ENCODE measurements at regions not wholly inside any gene's neighbourhood (a gene's known extent, or its start where the extent isn't known, plus 50 kb on each side); places are given as distances from the start of the nearest gene placed in this dataset.

DNA sequence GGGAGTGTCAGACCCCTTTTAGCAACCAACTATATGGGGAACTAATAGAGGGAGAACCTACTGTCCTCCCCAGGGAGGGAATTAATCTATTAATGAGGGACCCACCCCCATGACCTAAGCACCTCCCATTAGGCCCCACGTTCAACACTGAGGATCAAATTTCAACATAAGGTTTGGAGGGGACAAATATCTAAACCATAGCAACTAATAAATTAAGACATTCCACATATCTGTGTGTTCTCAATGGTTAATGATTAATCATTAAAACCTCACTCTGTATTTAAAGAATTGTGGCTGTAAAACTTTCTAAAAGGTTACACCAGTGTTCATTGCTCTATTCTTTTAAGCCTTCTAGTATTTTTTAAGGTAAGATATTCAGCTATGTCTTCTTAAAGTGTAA, 500.4 kb upstream of the SULF2 start:
- Histone ChIP-seq H3K27me3 (ENCODE audit: control insufficient read depth in 2 of 2, insufficient read depth in 2 of 2, low read length in 2 of 2) (no peaks in the 10 kb centered on the region), H3K4me2 (replicated peaks; ENCODE audit: extremely low read depth, low read length, poor library complexity, severe bottlenecking) (no peak overlapping the region), H3K4me3 (replicated peaks in 1 of 3; ENCODE audit: low read depth in 2 of 3, low read length in 3 of 3) (no peak overlapping the region), H3K79me2 (ENCODE audit: insufficient read depth, low read length) (no peaks in the 10 kb centered on the region), H3K36me3 (replicated peaks in 1 of 2; ENCODE audit: control insufficient read depth in 1 of 2, insufficient read depth in 2 of 2, low read length in 2 of 2) (no peaks in the 10 kb centered on the region), H3K27ac (ENCODE audit: low read depth in 1 of 2, low read length in 2 of 2) (no peak overlapping the region), H3K9me3 (replicated peaks in 1 of 2; ENCODE audit: control insufficient read depth in 1 of 2, insufficient read depth in 1 of 2, low read length in 2 of 2) (no peaks in the 10 kb centered on the region), H2AFZ (ENCODE audit: insufficient read depth, low read depth, low read length, poor library complexity, severe bottlenecking) (no peak overlapping the region), H4K20me1 (ENCODE audit: insufficient read depth, low read length) (no peaks in the 10 kb centered on the region), H3K4me1 (ENCODE audit: control insufficient read depth in 1 of 2, insufficient read depth in 2 of 2, low read length in 2 of 2) (no peaks in the 10 kb centered on the region), H3K9ac (ENCODE audit: insufficient read depth, low read length, poor library complexity, severe bottlenecking) (no peak overlapping the region)
- Mint-ChIP-seq H3K4me3 (no peak overlapping the region), H3K27ac (no peak overlapping the region), H3K9me3 (peaks cover 0 to 5% (median 0%) of the 10 kb centered on the region in 7 donors), H3K27me3 (ENCODE audit: low read depth in 3 of 3) (peaks cover 2 to 13% (median 8%) of the 10 kb centered on the region in 3 donors), H3K4me1 (no peaks in the 10 kb centered on the region), H3K36me3 (no peaks in the 10 kb centered on the region)
- DNase-seq, result no peak
- TF ChIP-seq, protein P1, sequence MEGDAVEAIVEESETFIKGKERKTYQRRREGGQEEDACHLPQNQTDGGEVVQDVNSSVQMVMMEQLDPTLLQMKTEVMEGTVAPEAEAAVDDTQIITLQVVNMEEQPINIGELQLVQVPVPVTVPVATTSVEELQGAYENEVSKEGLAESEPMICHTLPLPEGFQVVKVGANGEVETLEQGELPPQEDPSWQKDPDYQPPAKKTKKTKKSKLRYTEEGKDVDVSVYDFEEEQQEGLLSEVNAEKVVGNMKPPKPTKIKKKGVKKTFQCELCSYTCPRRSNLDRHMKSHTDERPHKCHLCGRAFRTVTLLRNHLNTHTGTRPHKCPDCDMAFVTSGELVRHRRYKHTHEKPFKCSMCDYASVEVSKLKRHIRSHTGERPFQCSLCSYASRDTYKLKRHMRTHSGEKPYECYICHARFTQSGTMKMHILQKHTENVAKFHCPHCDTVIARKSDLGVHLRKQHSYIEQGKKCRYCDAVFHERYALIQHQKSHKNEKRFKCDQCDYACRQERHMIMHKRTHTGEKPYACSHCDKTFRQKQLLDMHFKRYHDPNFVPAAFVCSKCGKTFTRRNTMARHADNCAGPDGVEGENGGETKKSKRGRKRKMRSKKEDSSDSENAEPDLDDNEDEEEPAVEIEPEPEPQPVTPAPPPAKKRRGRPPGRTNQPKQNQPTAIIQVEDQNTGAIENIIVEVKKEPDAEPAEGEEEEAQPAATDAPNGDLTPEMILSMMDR (IDR thresholded peaks at IDR 0.05), result no peak
- no CpG with 5 or more reads among the region's 1 CpG for WGBS (ENCODE audit: insufficient coverage)
- intact Hi-C loops (cut with micrococcal nuclease), result no loop called here

DNA sequence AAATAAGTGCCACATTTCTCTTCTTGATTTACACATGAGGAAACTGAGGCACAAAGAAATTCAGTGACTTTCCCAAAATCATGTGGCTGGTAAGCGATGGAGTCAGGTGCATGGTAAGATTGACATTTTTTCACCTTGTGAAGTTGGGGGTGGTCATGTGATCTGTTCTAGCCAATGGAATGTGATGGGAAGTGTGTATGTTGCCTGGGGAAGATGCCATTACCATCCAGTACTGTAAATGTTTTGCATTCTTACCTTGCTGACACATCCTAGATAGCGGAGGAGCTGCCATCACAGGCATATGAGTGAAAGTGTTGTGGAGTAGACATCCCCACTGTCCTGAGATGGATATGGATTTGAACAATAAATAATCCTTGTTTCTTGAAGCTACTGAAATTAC, 499.6 kb upstream of the SULF2 start:
- no peak overlapping the region for H3K4me3 Mint-ChIP-seq
- H3K36me3 Mint-ChIP-seq, result no peaks in the 10 kb centered on the region
- no peaks in the 10 kb centered on the region for H4K20me1 ChIP-seq (ENCODE audit: insufficient read depth, low read length)
- peaks cover 2 to 10% (median 8%) of the 10 kb centered on the region in 3 donors for H3K27me3 Mint-ChIP-seq (ENCODE audit: low read depth in 3 of 3)
- H2AFZ ChIP-seq (ENCODE audit: insufficient read depth, low read depth, low read length, poor library complexity, severe bottlenecking), result no peak overlapping the region
- intact Hi-C loops (cut with micrococcal nuclease), result no loop called here
- H3K4me3 ChIP-seq (replicated peaks in 1 of 3; ENCODE audit: low read depth in 2 of 3, low read length in 3 of 3), result no peak overlapping the region
- TF ChIP-seq, protein P1 (IDR thresholded peaks at IDR 0.05), result no peak
- no peaks in the 10 kb centered on the region for H3K79me2 ChIP-seq (ENCODE audit: insufficient read depth, low read length)
- 83% methylated on average over 1 of the region's 2 CpGs for WGBS (ENCODE audit: insufficient coverage)
- H3K27me3 ChIP-seq (ENCODE audit: control insufficient read depth in 2 of 2, insufficient read depth in 2 of 2, low read length in 2 of 2), result no peaks in the 10 kb centered on the region
- no peaks in the 10 kb centered on the region for H3K9me3 ChIP-seq (replicated peaks in 1 of 2; ENCODE audit: control insufficient read depth in 1 of 2, insufficient read depth in 1 of 2, low read length in 2 of 2)
- DNase-seq, result no peak
- no peak overlapping the region for H3K27ac Mint-ChIP-seq
- H3K9ac ChIP-seq (ENCODE audit: insufficient read depth, low read length, poor library complexity, severe bottlenecking), result no peak overlapping the region
- no peaks in the 10 kb centered on the region for H3K36me3 ChIP-seq (replicated peaks in 1 of 2; ENCODE audit: control insufficient read depth in 1 of 2, insufficient read depth in 2 of 2, low read length in 2 of 2)
- peaks cover 0 to 5% (median 0%) of the 10 kb centered on the region in 7 donors for H3K9me3 Mint-ChIP-seq
- no peak overlapping the region for H3K4me2 ChIP-seq (replicated peaks; ENCODE audit: extremely low read depth, low read length, poor library complexity, severe bottlenecking)
- H3K4me1 ChIP-seq (ENCODE audit: control insufficient read depth in 1 of 2, insufficient read depth in 2 of 2, low read length in 2 of 2), result no peaks in the 10 kb centered on the region
- no peaks in the 10 kb centered on the region for H3K4me1 Mint-ChIP-seq
- H3K27ac ChIP-seq (ENCODE audit: low read depth in 1 of 2, low read length in 2 of 2), result no peak overlapping the region

Measured in CD14-positive monocyte (primary cell).